IgD-negative memory B cell (primary cell): ENCODE measurements at regions not wholly inside any gene's neighbourhood (a gene's known extent, or its start where the extent isn't known, plus 50 kb on each side); places are given as distances from the start of the nearest gene placed in this dataset.

Experiments
- H3K27ac Mint-ChIP-seq, 3 donors: one replicate each; pipeline ENCODE4 v1.8.0; 2020 to 2022; ENCODE audit warnings: mild to moderate bottlenecking in 3 of 3, mixed read lengths in 3 of 3, moderate library complexity in 1 of 3
- H3K27me3 Mint-ChIP-seq: one replicate; pipeline ENCODE4 v1.8.0; 2021; ENCODE audit warnings: mixed read lengths
- H3K36me3 Mint-ChIP-seq: one replicate; pipeline ENCODE4 v1.8.0; 2020; ENCODE audit warnings: mild to moderate bottlenecking, mixed read lengths
- H3K4me1 Mint-ChIP-seq, 3 donors: one replicate each; pipeline ENCODE4 v1.8.0; 2020 to 2022; ENCODE audit warnings: mixed read lengths in 3 of 3, mild to moderate bottlenecking in 1 of 3
- H3K4me3 Mint-ChIP-seq, 4 donors: one replicate each; pipeline ENCODE4 v1.8.0; 2020 to 2022; ENCODE audit warnings: mild to moderate bottlenecking in 4 of 4, mixed read lengths in 4 of 4, moderate library complexity in 3 of 4
- H3K9me3 Mint-ChIP-seq, 3 donors: one replicate each; pipeline ENCODE4 v1.8.0; 2020 to 2021; ENCODE audit warnings: mixed read lengths in 3 of 3, mild to moderate bottlenecking in 1 of 3

- Mint-ChIP-seq H3K27ac (no peak overlapping the region), H3K27me3 (peaks cover 3% of the 10 kb centered on the region), H3K36me3 (no peaks in the 10 kb centered on the region), H3K9me3 (peaks cover 2 to 20% (median 12%) of the 10 kb centered on the region in 3 donors), H3K4me1 (no peaks in the 10 kb centered on the region), H3K4me3 (no peak overlapping the region)
Observed at GRCh38 chr1:8179132-8179793, 138.7 kb upstream of the SLC45A1 start.

GRCh38 chr1:8176279-8176678 is 141.6 kb upstream of the SLC45A1 start:
- no peak overlapping the region for H3K27ac Mint-ChIP-seq
- H3K36me3 Mint-ChIP-seq: no peaks in the 10 kb centered on the region
- H3K4me1 Mint-ChIP-seq: no peaks in the 10 kb centered on the region
- peaks cover 2 to 20% (median 12%) of the 10 kb centered on the region in 3 donors for H3K9me3 Mint-ChIP-seq
- H3K27me3 Mint-ChIP-seq: no peaks in the 10 kb centered on the region
- no peak overlapping the region for H3K4me3 Mint-ChIP-seq

DNA sequence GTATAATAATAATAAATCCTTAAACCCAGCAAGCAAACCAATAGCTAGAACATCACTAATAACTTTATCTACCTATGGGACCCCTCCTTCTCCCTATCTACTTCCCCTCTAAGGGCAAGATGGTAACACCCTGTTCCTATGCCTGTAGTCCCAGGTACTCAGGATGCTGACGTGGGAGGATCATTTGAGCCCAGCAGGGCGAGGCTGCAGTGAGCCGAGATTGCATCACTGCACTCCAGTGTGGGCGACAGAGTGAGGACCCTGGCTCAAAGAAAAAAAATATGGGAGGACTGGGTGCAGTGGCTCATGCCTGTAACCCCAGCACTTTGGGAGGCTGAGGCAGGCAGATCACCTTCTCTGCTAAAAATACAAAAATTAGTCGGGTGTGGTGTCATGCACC is 143.1 kb upstream of the SLC45A1 start:
- Mint-ChIP-seq H3K9me3 (peaks cover 2 to 16% (median 12%) of the 10 kb centered on the region in 3 donors), H3K4me3 (no peak overlapping the region), H3K27ac (no peak overlapping the region), H3K36me3 (no peaks in the 10 kb centered on the region), H3K4me1 (peaks cover 2 to 3% (median 2%) of the 10 kb centered on the region in 3 donors), H3K27me3 (no peaks in the 10 kb centered on the region)

DNA sequence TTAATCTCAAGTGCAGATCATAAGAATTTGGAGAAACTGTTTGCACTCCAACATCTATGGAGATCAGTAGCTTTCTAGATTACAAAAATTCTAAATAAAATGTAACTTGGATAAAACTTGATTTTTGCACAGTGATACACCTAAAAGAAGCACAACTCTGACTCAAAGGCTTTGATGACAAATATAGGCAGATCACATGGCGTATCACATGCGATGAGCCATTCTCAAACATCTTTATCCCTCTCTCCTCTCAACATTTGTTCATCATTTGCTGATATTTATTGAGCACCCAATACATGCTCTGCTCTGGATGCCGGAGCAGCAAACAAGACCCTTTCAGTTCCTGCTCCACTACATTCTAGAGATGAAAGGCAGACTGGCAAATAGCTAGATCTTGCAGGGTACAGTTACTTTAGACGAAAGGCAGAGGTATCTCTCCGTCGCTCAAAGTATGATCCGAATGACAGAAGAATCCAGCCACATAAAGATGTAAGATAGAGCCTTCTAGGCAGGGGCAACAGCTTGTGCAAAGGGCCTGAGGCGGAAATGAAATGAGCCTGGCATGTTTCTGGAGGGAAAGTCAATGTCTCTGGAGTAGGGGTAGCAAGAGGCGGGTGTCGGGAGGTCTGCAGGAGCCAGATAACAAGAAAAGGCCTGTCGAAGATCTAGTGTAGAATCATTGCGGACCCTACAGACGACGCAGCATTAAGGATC is 145.8 kb upstream of the ERRFI1 start:
- Mint-ChIP-seq H3K4me1 (peaks cover 5 to 8% (median 8%) of the 10 kb centered on the region in 3 donors), H3K27me3 (no peaks in the 10 kb centered on the region), H3K36me3 (no peaks in the 10 kb centered on the region), H3K27ac (no peak overlapping the region), H3K4me3 (no peak overlapping the region), H3K9me3 (no peaks in the 10 kb centered on the region)

GRCh38 chr1:8170059-8170835 is 144.1 kb upstream of the ERRFI1 start:
- peaks cover 3% of the 10 kb centered on the region for H3K27me3 Mint-ChIP-seq
- H3K4me3 Mint-ChIP-seq: peak overlapping the region in 2 of 4 donors; percentile 51 to 85
- peak overlapping the region in 1 of 3 donors; percentile 0 for H3K27ac Mint-ChIP-seq

DNA sequence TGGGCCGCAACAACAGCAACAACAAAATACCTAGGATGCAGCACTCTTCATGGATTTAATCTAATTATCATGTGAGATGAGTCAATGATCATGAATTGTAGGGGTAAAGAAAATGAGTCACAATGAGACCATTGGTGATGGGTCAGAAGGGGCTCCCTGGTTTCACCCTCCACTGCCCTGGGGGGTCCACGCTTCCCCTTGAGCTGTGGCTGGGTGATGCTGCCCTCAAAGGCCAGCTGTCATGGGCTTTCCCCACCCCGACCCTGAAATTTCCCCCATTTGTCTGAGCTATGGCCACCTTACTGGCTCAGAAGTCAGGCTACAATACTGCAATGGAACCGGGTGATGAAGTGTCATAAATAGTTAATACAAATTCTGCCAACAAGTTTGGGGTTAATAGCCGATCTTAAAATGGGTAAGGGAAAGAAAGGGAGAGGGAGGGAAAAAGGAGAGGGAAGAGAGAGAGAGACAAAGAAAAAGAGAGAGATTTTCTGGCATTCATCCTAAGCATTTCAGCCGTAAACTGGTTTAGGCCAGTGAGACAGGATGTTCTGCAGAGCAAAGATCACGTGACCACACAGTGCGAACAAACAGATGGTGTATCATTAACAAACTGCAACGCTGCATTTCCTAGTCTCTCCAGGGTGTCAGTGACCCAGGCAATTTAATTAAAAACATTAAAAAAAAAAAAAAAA is 143.4 kb upstream of the ERRFI1 start:
- Mint-ChIP-seq H3K4me1 (peaks cover 7 to 8% (median 8%) of the 10 kb centered on the region in 3 donors), H3K27me3 (peaks cover 3% of the 10 kb centered on the region), H3K4me3 (peak overlapping the region in 2 of 4 donors; percentile 51 to 85), H3K36me3 (no peaks in the 10 kb centered on the region), H3K9me3 (no peaks in the 10 kb centered on the region), H3K27ac (peak overlapping the region in 1 of 3 donors; percentile 0)

More at GRCh38 chr1:8170059-8170835, 144.1 kb upstream of the ERRFI1 start:
- Mint-ChIP-seq H3K4me1 (peaks cover 7 to 8% (median 8%) of the 10 kb centered on the region in 3 donors), H3K9me3 (no peaks in the 10 kb centered on the region), H3K36me3 (no peaks in the 10 kb centered on the region)

- H3K4me1 Mint-ChIP-seq: peaks cover 7 to 8% (median 8%) of the 10 kb centered on the region in 3 donors
- H3K9me3 Mint-ChIP-seq: no peaks in the 10 kb centered on the region
- no peak overlapping the region for H3K4me3 Mint-ChIP-seq
- H3K27ac Mint-ChIP-seq: no peak overlapping the region
- H3K36me3 Mint-ChIP-seq: no peaks in the 10 kb centered on the region
- H3K27me3 Mint-ChIP-seq: peaks cover 6% of the 10 kb centered on the region
Observed at GRCh38 chr1:8167936-8168335, 141.8 kb upstream of the ERRFI1 start.

- Mint-ChIP-seq H3K4me3 (peak overlapping the region in 1 of 4 donors; percentile 16), H3K27me3 (peaks cover 8% of the 10 kb centered on the region), H3K27ac (no peak overlapping the region), H3K9me3 (peaks cover 0 to under 1% (median 0%) of the 10 kb centered on the region in 3 donors), H3K36me3 (no peaks in the 10 kb centered on the region), H3K4me1 (peaks cover 7 to 8% (median 8%) of the 10 kb centered on the region in 3 donors)
Observed at GRCh38 chr1:8166406-8166805, 140.3 kb upstream of the ERRFI1 start.

DNA sequence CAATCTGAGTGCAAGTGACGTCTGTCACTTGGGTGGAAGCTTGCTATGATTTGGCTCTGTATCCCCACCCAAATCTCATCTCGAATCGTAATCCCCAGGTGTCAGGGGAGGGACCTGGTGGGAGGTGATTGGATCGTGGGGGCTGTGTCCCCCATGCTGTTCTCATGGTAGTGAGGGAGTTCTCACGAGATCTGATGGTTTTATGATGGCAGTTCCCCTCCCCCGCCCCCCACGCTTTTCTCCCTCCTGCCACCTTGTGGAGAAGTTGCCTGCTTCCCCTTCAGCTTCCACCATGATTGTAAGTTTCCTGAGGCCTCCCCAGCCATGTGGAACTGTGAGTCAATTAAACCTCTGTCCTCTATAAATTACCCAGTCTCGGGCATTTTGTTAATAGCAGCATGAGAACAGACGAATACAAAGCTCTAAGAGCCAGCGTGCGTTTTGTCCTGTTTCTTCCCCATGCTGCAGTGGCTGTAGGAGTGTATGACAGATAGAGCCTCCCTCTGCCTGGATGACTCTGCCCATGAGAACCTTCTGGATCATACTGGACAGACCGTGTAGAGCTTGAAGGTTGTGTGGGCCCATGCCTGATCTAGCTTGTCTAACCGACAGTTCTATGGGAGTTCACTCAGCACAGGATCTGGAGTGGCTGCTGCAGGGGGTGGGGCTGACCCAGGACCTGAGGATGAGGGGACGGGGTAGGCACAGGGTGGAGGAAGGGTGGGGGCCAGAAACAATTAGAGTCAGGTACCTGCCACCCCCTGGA is 139.7 kb upstream of the ERRFI1 start:
- H3K4me3 Mint-ChIP-seq: no peak overlapping the region
- no peaks in the 10 kb centered on the region for H3K36me3 Mint-ChIP-seq
- peaks cover 8% of the 10 kb centered on the region for H3K27me3 Mint-ChIP-seq
- H3K27ac Mint-ChIP-seq: no peak overlapping the region
- peaks cover 0 to 4% (median 0%) of the 10 kb centered on the region in 3 donors for H3K9me3 Mint-ChIP-seq
- peaks cover 7 to 8% (median 8%) of the 10 kb centered on the region in 3 donors for H3K4me1 Mint-ChIP-seq

GRCh38 chr1:8164670-8165069 is 138.6 kb upstream of the ERRFI1 start:
- Mint-ChIP-seq H3K36me3 (no peaks in the 10 kb centered on the region), H3K4me1 (peaks cover 3 to 4% (median 4%) of the 10 kb centered on the region in 3 donors), H3K27ac (no peak overlapping the region), H3K9me3 (peaks cover 0 to 4% (median 0%) of the 10 kb centered on the region in 3 donors), H3K4me3 (no peak overlapping the region), H3K27me3 (peaks cover 8% of the 10 kb centered on the region)

DNA sequence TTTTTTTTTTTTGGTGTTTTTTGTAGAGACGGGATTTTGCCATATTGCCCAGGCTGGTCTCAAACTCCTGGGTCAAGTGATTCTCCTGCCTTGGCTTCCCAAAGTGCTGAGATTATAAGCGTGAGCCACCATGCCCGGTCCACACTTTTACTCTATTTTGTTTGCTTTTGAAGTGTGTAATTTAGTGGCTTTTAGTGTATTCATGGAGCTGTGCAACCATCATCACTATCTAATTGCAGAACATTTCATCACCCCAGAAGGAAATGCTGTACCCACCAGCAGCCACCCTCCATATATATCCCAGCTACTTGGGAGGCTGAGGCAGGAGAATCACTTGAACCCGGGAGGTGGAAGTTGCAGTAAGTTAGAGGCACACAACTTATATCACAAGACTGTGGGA is 136.9 kb upstream of the ERRFI1 start:
- Mint-ChIP-seq H3K9me3 (peaks cover 0 to 6% (median 0%) of the 10 kb centered on the region in 3 donors), H3K27me3 (peaks cover 10% of the 10 kb centered on the region), H3K4me1 (peaks cover 0 to 1% (median 0%) of the 10 kb centered on the region in 3 donors), H3K4me3 (no peak overlapping the region), H3K27ac (no peak overlapping the region), H3K36me3 (no peaks in the 10 kb centered on the region)

DNA sequence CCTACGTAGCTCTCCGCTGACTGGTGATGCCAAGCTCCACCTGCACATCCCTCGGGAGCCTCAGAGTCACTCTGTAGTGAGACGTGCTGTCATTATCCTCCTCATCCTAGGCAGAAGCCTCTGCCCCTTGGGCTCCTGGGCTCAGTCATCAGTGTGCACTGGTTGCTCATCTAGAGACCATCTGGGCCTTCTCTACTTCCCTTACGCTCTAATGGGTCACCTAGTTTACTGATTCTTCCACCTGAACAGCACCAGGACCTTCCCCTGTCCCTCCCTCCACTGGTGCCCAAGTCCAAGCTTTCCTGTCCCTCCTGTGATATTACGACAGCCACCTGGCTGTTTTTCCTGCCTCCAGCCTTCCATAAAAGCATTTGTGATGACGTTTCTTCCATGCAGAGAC is 136.1 kb upstream of the ERRFI1 start:
- peaks cover 0 to 6% (median 0%) of the 10 kb centered on the region in 3 donors for H3K9me3 Mint-ChIP-seq
- no peak overlapping the region for H3K27ac Mint-ChIP-seq

DNA sequence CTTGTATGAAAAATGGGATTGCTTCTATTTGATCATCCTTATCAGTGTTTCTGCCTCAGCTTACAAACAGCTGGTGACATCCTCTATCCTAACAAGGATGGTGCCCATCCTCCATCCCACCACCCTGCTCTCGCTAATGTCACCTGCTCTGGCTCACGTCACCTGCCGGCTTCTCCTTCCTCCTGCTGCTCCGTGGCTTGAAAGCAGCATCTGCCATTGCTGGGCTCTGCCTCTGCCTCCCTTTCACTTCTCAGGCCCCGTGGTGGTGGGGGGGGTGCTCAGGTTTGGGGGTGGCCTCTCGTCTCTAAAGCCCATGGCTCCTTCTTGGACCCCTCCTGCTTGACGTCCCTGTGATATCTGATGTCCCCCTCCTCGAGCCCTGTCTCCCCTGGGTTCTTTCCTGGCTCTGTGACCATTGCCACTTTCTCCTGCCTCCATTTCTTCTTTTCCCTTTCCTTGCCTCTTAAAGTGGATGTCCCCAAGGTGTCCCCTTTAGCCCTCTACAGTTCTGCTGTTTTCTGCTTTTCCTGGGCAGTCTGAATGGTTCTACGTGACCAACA is 135.5 kb upstream of the ERRFI1 start:
- peaks cover 0 to 1% (median 0%) of the 10 kb centered on the region in 3 donors for H3K4me1 Mint-ChIP-seq
- no peaks in the 10 kb centered on the region for H3K36me3 Mint-ChIP-seq
- H3K4me3 Mint-ChIP-seq: no peak overlapping the region
- peaks cover 14% of the 10 kb centered on the region for H3K27me3 Mint-ChIP-seq
- no peak overlapping the region for H3K27ac Mint-ChIP-seq
- peaks cover 0 to 6% (median 0%) of the 10 kb centered on the region in 3 donors for H3K9me3 Mint-ChIP-seq

More for the DNA sequence above, 136.1 kb upstream of the ERRFI1 start:
- Mint-ChIP-seq H3K4me3 (no peak overlapping the region), H3K36me3 (no peaks in the 10 kb centered on the region), H3K27me3 (peaks cover 10% of the 10 kb centered on the region), H3K4me1 (peaks cover 0 to 1% (median 0%) of the 10 kb centered on the region in 3 donors)
